Fibroblast of lung (primary cell): ENCODE measurements at regions not wholly inside any gene's neighbourhood (a gene's known extent, or its start where the extent isn't known, plus 50 kb on each side); places are given as distances from the start of the nearest gene placed in this dataset.

ENCODE experiments used
- CTCF ChIP-seq, 2 donors: IDR thresholded peaks in 1 of 2; conservative IDR thresholded peaks in 1 of 2; 1 replicate in 1 of 2; 2 replicates in 1 of 2; pipeline ENCODE4 v1.5.1; 2011 to 2012; ENCODE audit warnings: low read length in 2 of 2, control low read depth in 1 of 2, inconsistent platforms in 1 of 2, low read depth in 1 of 2, mild to moderate bottlenecking in 1 of 2
- EZH2 ChIP-seq: IDR thresholded peaks from 2 replicates; pipeline ENCODE4 v1.5.1; 2012; ENCODE audit warnings: low read length, control low read depth, mild to moderate bottlenecking; ENCODE audit errors: missing control alignments

GRCh38 chr21:25338415-25338814 lies 268.9 kb downstream of the MRPL39 start:
- TF ChIP-seq CTCF (conservative IDR thresholded peaks at IDR 0.05 in 1 of 2, IDR thresholded peaks at IDR 0.05 in 1 of 2; ENCODE audit: low read depth in 1 of 2, low read length in 2 of 2) (no peak), EZH2 (no peak)
